Activated naive CD8-positive, alpha-beta T cell treated with anti-CD3 and anti-CD28 coated beads, Interleukin-2, amount 50 U/mL, for 24 hours (primary cell): ENCODE measurements at regions not wholly inside any gene's neighbourhood (a gene's known extent, or its start where the extent isn't known, plus 50 kb on each side); places are given as distances from the start of the nearest gene placed in this dataset.
"Not testable (repeated sequence)": the region's sequence is repeated elsewhere in the genome, so short reads cannot be mapped to it uniquely, and the experiment has no call there.

Source experiments
- ATAC-seq: fragments of 150-1000 bp; cut with Tn5 transposase; one replicate; pipeline ENCODE4 v1.10.0; 2021
- DNase-seq: peaks from one replicate; pipeline ENCODE4 v3.0.0; 2021
- H3K27ac Mint-ChIP-seq: one replicate; pipeline ENCODE4 v1.8.0; 2021; ENCODE audit warnings: mild to moderate bottlenecking, mixed read lengths
- H3K27me3 Mint-ChIP-seq: one replicate; pipeline ENCODE4 v1.8.0; 2021; ENCODE audit warnings: mixed read lengths
- H3K36me3 Mint-ChIP-seq: one replicate; pipeline ENCODE4 v1.8.0; 2021; ENCODE audit warnings: low read depth, mixed read lengths
- H3K4me1 Mint-ChIP-seq: one replicate; pipeline ENCODE4 v1.8.0; 2021; ENCODE audit warnings: mixed read lengths
- H3K4me3 Mint-ChIP-seq: one replicate; pipeline ENCODE4 v1.8.0; 2021; ENCODE audit warnings: mild to moderate bottlenecking, moderate library complexity, mixed read lengths
- H3K9me3 Mint-ChIP-seq: one replicate; pipeline ENCODE4 v1.8.0; 2021; ENCODE audit warnings: mixed read lengths

- H3K36me3 Mint-ChIP-seq, H3K9me3 Mint-ChIP-seq, H3K27me3 Mint-ChIP-seq, H3K4me3 Mint-ChIP-seq, H3K27ac Mint-ChIP-seq, DNase-seq, ATAC-seq, H3K4me1 Mint-ChIP-seq: not testable (repeated sequence)
Observed at GRCh38 chr2:89020566-89020965, 329.1 kb downstream of the RPIA start.

- H3K36me3 Mint-ChIP-seq, DNase-seq, H3K4me1 Mint-ChIP-seq, H3K4me3 Mint-ChIP-seq, H3K9me3 Mint-ChIP-seq, ATAC-seq, H3K27ac Mint-ChIP-seq, H3K27me3 Mint-ChIP-seq: not testable (repeated sequence)
Observed at GRCh38 chr2:89026296-89026695, 334.8 kb downstream of the RPIA start.

GRCh38 chr2:89027115-89027514 lies 335.6 kb downstream of the RPIA start:
- not testable (repeated sequence) for H3K4me3 Mint-ChIP-seq, H3K27ac Mint-ChIP-seq, DNase-seq, H3K4me1 Mint-ChIP-seq, H3K27me3 Mint-ChIP-seq, H3K9me3 Mint-ChIP-seq, H3K36me3 Mint-ChIP-seq, ATAC-seq

- H3K4me3 Mint-ChIP-seq, H3K4me1 Mint-ChIP-seq, ATAC-seq, H3K36me3 Mint-ChIP-seq, H3K9me3 Mint-ChIP-seq, H3K27me3 Mint-ChIP-seq, H3K27ac Mint-ChIP-seq, DNase-seq: not testable (repeated sequence)
Observed at GRCh38 chr2:89027536-89027935, 336.1 kb downstream of the RPIA start.

GRCh38 chr2:89029257-89029656 lies 337.8 kb downstream of the RPIA start:
- H3K4me3 Mint-ChIP-seq, ATAC-seq, H3K9me3 Mint-ChIP-seq, H3K27ac Mint-ChIP-seq, H3K36me3 Mint-ChIP-seq, H3K4me1 Mint-ChIP-seq, H3K27me3 Mint-ChIP-seq, DNase-seq: not testable (repeated sequence)

GRCh38 chr2:89048138-89049066 lies 356.9 kb downstream of the RPIA start:
- peak; percentile 72 for ATAC-seq
- not testable (repeated sequence) for H3K9me3 Mint-ChIP-seq, H3K36me3 Mint-ChIP-seq, H3K4me1 Mint-ChIP-seq, H3K27ac Mint-ChIP-seq, DNase-seq, H3K4me3 Mint-ChIP-seq, H3K27me3 Mint-ChIP-seq

GRCh38 chr2:89058616-89059015 lies 367.1 kb downstream of the RPIA start:
- DNase-seq, H3K9me3 Mint-ChIP-seq: not testable (repeated sequence)

GRCh38 chr2:89061174-89061573 lies 369.7 kb downstream of the RPIA start:
- DNase-seq, H3K9me3 Mint-ChIP-seq, H3K4me1 Mint-ChIP-seq, H3K36me3 Mint-ChIP-seq, H3K27ac Mint-ChIP-seq, H3K27me3 Mint-ChIP-seq, ATAC-seq, H3K4me3 Mint-ChIP-seq: not testable (repeated sequence)

More at GRCh38 chr2:89058616-89059015, 367.1 kb downstream of the RPIA start:
- H3K27ac Mint-ChIP-seq, ATAC-seq, H3K27me3 Mint-ChIP-seq, H3K4me1 Mint-ChIP-seq, H3K4me3 Mint-ChIP-seq, H3K36me3 Mint-ChIP-seq: not testable (repeated sequence)

GRCh38 chr2:89076771-89077170 lies 385.3 kb downstream of the RPIA start:
- not testable (repeated sequence) for H3K9me3 Mint-ChIP-seq, DNase-seq

GRCh38 chr2:89092911-89093310 lies 401.4 kb downstream of the RPIA start:
- ATAC-seq, H3K27me3 Mint-ChIP-seq, H3K27ac Mint-ChIP-seq, H3K36me3 Mint-ChIP-seq, DNase-seq, H3K9me3 Mint-ChIP-seq, H3K4me3 Mint-ChIP-seq, H3K4me1 Mint-ChIP-seq: not testable (repeated sequence)

More at GRCh38 chr2:89076771-89077170, 385.3 kb downstream of the RPIA start:
- not testable (repeated sequence) for H3K4me3 Mint-ChIP-seq, ATAC-seq, H3K27me3 Mint-ChIP-seq, H3K36me3 Mint-ChIP-seq, H3K4me1 Mint-ChIP-seq, H3K27ac Mint-ChIP-seq

- H3K27ac Mint-ChIP-seq, H3K27me3 Mint-ChIP-seq, ATAC-seq, H3K36me3 Mint-ChIP-seq, H3K9me3 Mint-ChIP-seq, DNase-seq, H3K4me1 Mint-ChIP-seq, H3K4me3 Mint-ChIP-seq: not testable (repeated sequence)
Observed at GRCh38 chr2:89095060-89095459, 403.6 kb downstream of the RPIA start.

GRCh38 chr2:89102587-89102986 lies 411.1 kb downstream of the RPIA start:
- H3K4me1 Mint-ChIP-seq, DNase-seq, H3K36me3 Mint-ChIP-seq, H3K27me3 Mint-ChIP-seq, H3K27ac Mint-ChIP-seq, H3K4me3 Mint-ChIP-seq, ATAC-seq, H3K9me3 Mint-ChIP-seq: not testable (repeated sequence)

- not testable (repeated sequence) for DNase-seq, H3K4me1 Mint-ChIP-seq, H3K36me3 Mint-ChIP-seq, ATAC-seq, H3K4me3 Mint-ChIP-seq, H3K27me3 Mint-ChIP-seq, H3K9me3 Mint-ChIP-seq, H3K27ac Mint-ChIP-seq
Observed at GRCh38 chr2:89106369-89107019, 415.0 kb downstream of the RPIA start.

- H3K4me1 Mint-ChIP-seq, H3K4me3 Mint-ChIP-seq, H3K36me3 Mint-ChIP-seq, H3K27ac Mint-ChIP-seq, H3K27me3 Mint-ChIP-seq, H3K9me3 Mint-ChIP-seq, DNase-seq, ATAC-seq: not testable (repeated sequence)
Observed at GRCh38 chr2:89112434-89112833, 421.0 kb downstream of the RPIA start.

- H3K36me3 Mint-ChIP-seq, H3K27me3 Mint-ChIP-seq, ATAC-seq, H3K9me3 Mint-ChIP-seq, DNase-seq, H3K4me3 Mint-ChIP-seq, H3K27ac Mint-ChIP-seq, H3K4me1 Mint-ChIP-seq: not testable (repeated sequence)
Observed at GRCh38 chr2:89113286-89113685, 421.8 kb downstream of the RPIA start.
